GM23338 (cell line): ENCODE measurements at regions not wholly inside any gene's neighbourhood (a gene's known extent, or its start where the extent isn't known, plus 50 kb on each side); places are given as distances from the start of the nearest gene placed in this dataset.

ENCODE experiments used
- CREB1 ChIP-seq: fragments of 250-450 bp; sonication (Bioruptor Pico); IDR thresholded peaks from 2 replicates; pipeline ENCODE4 v1.5.0; 2020; ENCODE audit warnings: low read depth, mild to moderate bottlenecking, moderate library complexity
- CTCF ChIP-seq, 2 experiments: fragments of 200-600 bp in 1 of 2; sonication (generic) in 1 of 2; conservative IDR thresholded peaks; 2 replicates each; pipeline versions ENCODE4 v1.5.1 to v1.6.1; 2016 to 2017; ENCODE audit warnings: antibody characterized with exemption in 2 of 2, low read depth in 2 of 2, mild to moderate bottlenecking in 2 of 2, moderate library complexity in 1 of 2
- EZH2 ChIP-seq: fragments of 200-600 bp; sonication (generic); IDR thresholded peaks from one replicate; pipeline ENCODE4 v1.8.0; 2017; ENCODE audit warnings: antibody characterized with exemption, mild to moderate bottlenecking, low read depth; ENCODE audit not compliant: unreplicated experiment
- EZH2phosphoT487 ChIP-seq: fragments of 200-600 bp; sonication (generic); IDR thresholded peaks from one replicate; pipeline ENCODE4 v1.8.1; 2018; ENCODE audit warnings: antibody characterized with exemption; ENCODE audit not compliant: unreplicated experiment
- JUNB ChIP-seq: IDR thresholded peaks from one replicate; pipeline ENCODE4 v1.6.1; 2016; ENCODE audit warnings: antibody characterized with exemption; ENCODE audit not compliant: unreplicated experiment
- POLR2AphosphoS5 ChIP-seq: IDR thresholded peaks from 2 replicates; pipeline ENCODE4 v1.6.1; 2016; ENCODE audit warnings: antibody characterized with exemption, low read depth
- REST ChIP-seq: IDR thresholded peaks from one replicate; pipeline ENCODE4 v1.6.1; 2018; ENCODE audit warnings: antibody characterized with exemption; ENCODE audit not compliant: unreplicated experiment
- STAT1 ChIP-seq: IDR thresholded peaks from one replicate; pipeline ENCODE4 v1.6.1; 2016; ENCODE audit warnings: antibody characterized with exemption; ENCODE audit not compliant: unreplicated experiment
- ZNF462 ChIP-seq: fragments of 250-450 bp; sonication (Bioruptor Pico); IDR thresholded peaks from 2 replicates; pipeline ENCODE4 v1.5.0; 2020; ENCODE audit warnings: mild to moderate bottlenecking, moderate library complexity

- TF ChIP-seq CTCF (conservative IDR thresholded peaks at IDR 0.05; ENCODE audit: low read depth in 2 of 2) (no peak), CREB1 (CRISPR knock-in tag) (no peak), REST (no peak), EZH2 (no peak), JUNB (no peak), EZH2phosphoT487 (no peak), POLR2AphosphoS5 (no peak), STAT1 (no peak), ZNF462 (CRISPR knock-in tag) (no peak)
Observed at GRCh38 chr20:53831228-53831627, 237.6 kb upstream of the ZNF217 start.
